GM18870 (cell line): ENCODE measurements at regions not wholly inside any gene's neighbourhood (a gene's known extent, or its start where the extent isn't known, plus 50 kb on each side); places are given as distances from the start of the nearest gene placed in this dataset.

Experiments used
- ATAC-seq: cut with Tn5 transposase; IDR thresholded peaks from one replicate; pipeline ENCODE4 v1.9.1; 2021; ENCODE audit warnings: moderate library complexity; ENCODE audit not compliant: unreplicated experiment

- ATAC-seq = no peak
Observed at GRCh38 chr11:95692526-95693260, 96.9 kb downstream of the FAM76B start.

- no peak for ATAC-seq
Observed at GRCh38 chr11:95690100-95690499, 99.5 kb downstream of the FAM76B start.

- no peak for ATAC-seq
Observed at GRCh38 chr11:95688501-95689222, 100.9 kb downstream of the FAM76B start.

GRCh38 chr11:95688015-95688414 is 101.6 kb downstream of the FAM76B start:
- ATAC-seq = no peak

- no peak for ATAC-seq
Observed at GRCh38 chr11:95686265-95686664, 103.3 kb downstream of the FAM76B start.

GRCh38 chr11:95684701-95685100 is 104.9 kb downstream of the FAM76B start:
- no peak for ATAC-seq

- ATAC-seq = no peak
Observed at GRCh38 chr11:95684170-95684569, 105.4 kb downstream of the FAM76B start.

- ATAC-seq = no peak
Observed at GRCh38 chr11:95682552-95682951, 107.0 kb downstream of the FAM76B start.

- ATAC-seq = peak; percentile 91
Observed at GRCh38 chr11:95680169-95680929, 109.2 kb downstream of the FAM76B start.

- ATAC-seq = no peak
Observed at GRCh38 chr11:95678988-95679387, 110.6 kb downstream of the FAM76B start.

GRCh38 chr11:95676308-95676707 is 113.3 kb downstream of the FAM76B start:
- ATAC-seq = no peak

GRCh38 chr11:95675585-95675984 is 114.0 kb downstream of the FAM76B start:
- no peak for ATAC-seq

- ATAC-seq = no peak
Observed at GRCh38 chr11:95674657-95675358, 114.8 kb downstream of the FAM76B start.

- ATAC-seq = no peak
Observed at GRCh38 chr11:95671768-95672167, 117.8 kb downstream of the FAM76B start.

GRCh38 chr11:95668131-95668530 is 121.5 kb downstream of the FAM76B start:
- no peak for ATAC-seq

GRCh38 chr11:95661162-95661561 is 128.4 kb downstream of the FAM76B start:
- ATAC-seq = no peak

- ATAC-seq = no peak
Observed at GRCh38 chr11:95660038-95660437, 129.5 kb downstream of the FAM76B start.

- no peak for ATAC-seq
Observed at GRCh38 chr11:95659088-95659487, 130.5 kb downstream of the FAM76B start.

- no peak for ATAC-seq
Observed at GRCh38 chr11:95655536-95655935, 134.0 kb downstream of the FAM76B start.

- no peak for ATAC-seq
Observed at GRCh38 chr11:95653680-95654079, 135.9 kb downstream of the FAM76B start.

GRCh38 chr11:95653099-95653498 is 136.5 kb downstream of the FAM76B start:
- no peak for ATAC-seq
